Kidney epithelial cell (primary cell): ENCODE measurements at regions not wholly inside any gene's neighbourhood (a gene's known extent, or its start where the extent isn't known, plus 50 kb on each side); places are given as distances from the start of the nearest gene placed in this dataset.
"Not testable (repeated sequence)": the region's sequence is repeated elsewhere in the genome, so short reads cannot be mapped to it uniquely, and the experiment has no call there.

Experiments used
- DNase-seq: peaks from one replicate; pipeline ENCODE4 v3.0.0-alpha.2; 2010; ENCODE audit warnings: low read depth
- H3K27me3 ChIP-seq: 2 replicates; pipeline ENCODE4 v1.6.0; 2011; ENCODE audit warnings: low read length; ENCODE audit not compliant: control insufficient read depth, insufficient read depth
- H3K36me3 ChIP-seq: 2 replicates; pipeline ENCODE4 v1.5.1; 2011; ENCODE audit warnings: low read length; ENCODE audit not compliant: control insufficient read depth, insufficient read depth
- H3K4me3 ChIP-seq: 2 replicates; pipeline ENCODE4 v1.5.1; 2011; ENCODE audit warnings: low read depth, mild to moderate bottlenecking, control low read depth, low read length
- TF ChIP-seq, protein P1 (sequence below): IDR thresholded peaks from 2 replicates; pipeline ENCODE4 v1.5.1; 2011; ENCODE audit warnings: mild to moderate bottlenecking, moderate library complexity, low read length, control low read depth, inconsistent platforms; ENCODE audit not compliant: insufficient read depth, poor library complexity, severe bottlenecking

DNA sequence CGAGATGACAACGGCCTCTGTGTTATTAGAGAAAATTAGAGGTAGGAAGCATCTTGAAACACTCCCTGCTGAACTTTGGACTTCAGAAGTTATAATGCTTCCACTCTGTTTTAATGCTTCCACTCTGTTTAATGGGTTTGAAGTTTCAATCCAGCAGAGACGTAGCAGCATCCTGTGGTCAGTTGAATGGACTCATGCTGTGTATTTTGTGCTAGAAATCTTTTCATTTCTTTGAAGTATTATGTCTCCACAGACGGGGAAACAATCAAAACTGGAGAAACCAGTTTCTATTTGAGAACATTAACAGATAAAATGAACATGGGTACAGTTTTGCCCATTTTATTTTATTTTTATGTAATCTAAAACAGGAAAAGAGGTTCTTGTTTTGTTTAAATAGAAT, 1736.2 kb downstream of the SLITRK5 start:
- Histone ChIP-seq H3K4me3 (no peak overlapping the region), H3K36me3 (no peaks in the 10 kb centered on the region), H3K27me3 (no peaks in the 10 kb centered on the region)
- DNase-seq: no peak
- TF ChIP-seq, protein P1, sequence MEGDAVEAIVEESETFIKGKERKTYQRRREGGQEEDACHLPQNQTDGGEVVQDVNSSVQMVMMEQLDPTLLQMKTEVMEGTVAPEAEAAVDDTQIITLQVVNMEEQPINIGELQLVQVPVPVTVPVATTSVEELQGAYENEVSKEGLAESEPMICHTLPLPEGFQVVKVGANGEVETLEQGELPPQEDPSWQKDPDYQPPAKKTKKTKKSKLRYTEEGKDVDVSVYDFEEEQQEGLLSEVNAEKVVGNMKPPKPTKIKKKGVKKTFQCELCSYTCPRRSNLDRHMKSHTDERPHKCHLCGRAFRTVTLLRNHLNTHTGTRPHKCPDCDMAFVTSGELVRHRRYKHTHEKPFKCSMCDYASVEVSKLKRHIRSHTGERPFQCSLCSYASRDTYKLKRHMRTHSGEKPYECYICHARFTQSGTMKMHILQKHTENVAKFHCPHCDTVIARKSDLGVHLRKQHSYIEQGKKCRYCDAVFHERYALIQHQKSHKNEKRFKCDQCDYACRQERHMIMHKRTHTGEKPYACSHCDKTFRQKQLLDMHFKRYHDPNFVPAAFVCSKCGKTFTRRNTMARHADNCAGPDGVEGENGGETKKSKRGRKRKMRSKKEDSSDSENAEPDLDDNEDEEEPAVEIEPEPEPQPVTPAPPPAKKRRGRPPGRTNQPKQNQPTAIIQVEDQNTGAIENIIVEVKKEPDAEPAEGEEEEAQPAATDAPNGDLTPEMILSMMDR: no peak

DNA sequence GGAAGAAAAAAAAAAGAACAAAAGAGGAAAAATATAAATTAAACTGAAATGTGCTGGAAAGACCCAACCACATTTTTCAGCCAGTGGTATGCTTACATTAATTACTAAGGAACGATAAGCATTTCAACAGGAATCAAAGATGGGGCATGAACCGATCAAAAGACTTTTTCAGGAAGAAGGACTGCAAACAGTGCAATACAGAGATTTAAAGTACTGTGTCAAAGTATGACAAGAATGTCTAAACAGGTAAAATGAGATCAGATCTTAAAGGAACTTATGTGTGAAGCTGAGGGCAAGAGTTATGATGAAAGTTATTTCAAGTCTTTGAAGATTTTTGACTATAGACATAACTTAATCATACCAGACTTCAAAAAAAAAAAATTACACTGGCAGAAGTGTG, 1761.8 kb downstream of the SLITRK5 start:
- no peaks in the 10 kb centered on the region for H3K27me3 ChIP-seq
- TF ChIP-seq, protein P1: no peak
- no peaks in the 10 kb centered on the region for H3K36me3 ChIP-seq
- no peak for DNase-seq
- H3K4me3 ChIP-seq: no peak overlapping the region

DNA sequence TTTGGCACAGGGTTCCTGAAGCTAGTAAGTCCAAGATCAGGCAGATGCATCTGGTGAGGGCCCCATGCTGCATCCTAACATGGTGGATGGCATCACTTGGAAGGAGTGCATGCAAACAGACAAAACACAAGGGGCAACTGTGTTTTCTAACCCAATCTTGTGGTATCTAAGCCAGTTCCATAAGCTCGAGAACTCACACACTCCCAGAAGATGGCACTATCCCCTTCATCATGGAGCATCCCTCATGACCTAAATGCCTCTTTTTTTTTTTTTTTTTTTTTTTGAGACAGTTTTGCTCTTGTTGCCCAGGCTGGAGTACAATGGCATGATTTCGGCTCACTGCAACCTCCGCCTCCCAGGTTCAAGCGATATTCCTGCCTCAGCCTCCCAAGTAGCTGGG, 1763.5 kb downstream of the SLITRK5 start:
- H3K4me3 ChIP-seq, H3K27me3 ChIP-seq, DNase-seq, H3K36me3 ChIP-seq: not testable (repeated sequence)

DNA sequence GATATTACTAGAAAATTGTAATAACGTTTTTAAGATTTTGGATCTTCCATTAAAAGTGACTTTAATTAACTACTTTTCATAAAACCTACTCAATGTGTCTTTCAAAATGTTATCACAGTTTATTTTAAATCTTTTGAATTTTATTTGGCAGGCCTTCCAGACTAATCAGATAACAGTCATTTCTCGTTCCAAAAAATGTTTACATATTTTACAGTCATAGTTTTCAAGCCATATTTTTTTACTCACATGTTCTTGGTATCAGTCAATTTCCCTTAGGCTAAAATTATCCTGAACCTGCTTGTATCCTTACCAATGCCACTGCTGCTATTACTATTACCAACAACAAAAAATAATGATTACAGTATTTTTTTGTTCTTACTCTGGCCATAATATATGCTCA, 1783.5 kb downstream of the SLITRK5 start:
- no peak for DNase-seq
- Histone ChIP-seq H3K27me3 (no peaks in the 10 kb centered on the region), H3K4me3 (no peak overlapping the region), H3K36me3 (no peaks in the 10 kb centered on the region)
- TF ChIP-seq, protein P1: no peak

DNA sequence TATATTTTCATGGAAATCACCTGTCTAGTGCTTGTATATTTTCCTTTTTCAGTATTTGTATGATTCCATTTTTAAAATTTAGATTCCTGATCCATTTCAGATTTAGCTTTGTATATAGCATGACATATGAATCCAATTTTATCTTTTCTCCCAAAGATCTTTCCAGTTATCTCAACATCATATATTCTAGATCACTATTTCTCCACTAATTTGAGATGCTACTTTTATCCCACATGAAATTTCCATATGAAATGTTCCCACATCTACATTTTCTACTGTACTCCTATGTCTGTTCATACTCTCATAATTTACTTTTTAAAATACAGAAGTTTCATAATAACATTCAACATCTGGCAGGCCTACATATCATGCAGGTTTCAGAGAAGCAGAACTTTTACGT, 1784.1 kb downstream of the SLITRK5 start:
- Histone ChIP-seq H3K4me3 (no peak overlapping the region), H3K36me3 (no peaks in the 10 kb centered on the region), H3K27me3 (no peaks in the 10 kb centered on the region)
- TF ChIP-seq, protein P1: no peak
- DNase-seq: no peak

DNA sequence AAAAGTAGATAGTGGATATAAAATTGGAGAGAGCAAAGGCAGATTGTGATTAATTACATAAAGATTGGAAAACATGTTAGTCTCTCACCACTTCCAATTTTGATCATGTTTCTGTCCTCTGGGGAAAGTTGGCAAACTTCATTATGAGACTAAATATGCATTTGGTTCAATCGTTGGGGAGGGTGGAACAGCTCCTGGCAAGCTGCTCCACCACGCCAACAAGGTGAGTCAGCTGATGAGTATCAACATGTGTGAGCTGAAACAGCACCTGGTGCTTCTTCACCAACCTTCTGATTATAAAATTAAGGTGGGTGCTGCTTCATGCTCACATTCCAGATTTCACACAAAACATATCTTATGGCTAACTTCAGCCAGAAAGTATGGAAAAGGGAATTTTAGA, 1784.6 kb downstream of the SLITRK5 start:
- no peak overlapping the region for H3K4me3 ChIP-seq
- H3K27me3 ChIP-seq: no peaks in the 10 kb centered on the region
- TF ChIP-seq, protein P1: no peak
- H3K36me3 ChIP-seq: no peaks in the 10 kb centered on the region
- DNase-seq: no peak
